ENCODE measurements at regions not wholly inside any gene's neighbourhood (a gene's known extent, or its start where the extent isn't known, plus 50 kb on each side); places are given as distances from the start of the nearest gene placed in this dataset.
"Not testable (repeated sequence)": the region's sequence is repeated elsewhere in the genome, so short reads cannot be mapped to it uniquely, and the experiment has no call there.

- TF ChIP-seq, protein P1, sequence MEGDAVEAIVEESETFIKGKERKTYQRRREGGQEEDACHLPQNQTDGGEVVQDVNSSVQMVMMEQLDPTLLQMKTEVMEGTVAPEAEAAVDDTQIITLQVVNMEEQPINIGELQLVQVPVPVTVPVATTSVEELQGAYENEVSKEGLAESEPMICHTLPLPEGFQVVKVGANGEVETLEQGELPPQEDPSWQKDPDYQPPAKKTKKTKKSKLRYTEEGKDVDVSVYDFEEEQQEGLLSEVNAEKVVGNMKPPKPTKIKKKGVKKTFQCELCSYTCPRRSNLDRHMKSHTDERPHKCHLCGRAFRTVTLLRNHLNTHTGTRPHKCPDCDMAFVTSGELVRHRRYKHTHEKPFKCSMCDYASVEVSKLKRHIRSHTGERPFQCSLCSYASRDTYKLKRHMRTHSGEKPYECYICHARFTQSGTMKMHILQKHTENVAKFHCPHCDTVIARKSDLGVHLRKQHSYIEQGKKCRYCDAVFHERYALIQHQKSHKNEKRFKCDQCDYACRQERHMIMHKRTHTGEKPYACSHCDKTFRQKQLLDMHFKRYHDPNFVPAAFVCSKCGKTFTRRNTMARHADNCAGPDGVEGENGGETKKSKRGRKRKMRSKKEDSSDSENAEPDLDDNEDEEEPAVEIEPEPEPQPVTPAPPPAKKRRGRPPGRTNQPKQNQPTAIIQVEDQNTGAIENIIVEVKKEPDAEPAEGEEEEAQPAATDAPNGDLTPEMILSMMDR (IDR thresholded peaks at IDR 0.05; ENCODE audit: low read depth, low read length, missing input control) = not testable (repeated sequence)
- not testable (repeated sequence) for TF ChIP-seq REST, MAX, JUND (IDR thresholded peaks at IDR 0.05)
- TF ChIP-seq, protein P2, sequence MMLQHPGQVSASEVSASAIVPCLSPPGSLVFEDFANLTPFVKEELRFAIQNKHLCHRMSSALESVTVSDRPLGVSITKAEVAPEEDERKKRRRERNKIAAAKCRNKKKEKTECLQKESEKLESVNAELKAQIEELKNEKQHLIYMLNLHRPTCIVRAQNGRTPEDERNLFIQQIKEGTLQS (IDR thresholded peaks at IDR 0.05) = not testable (repeated sequence)
Measured at GRCh38 chr7:32768866-32769510, 122.6 kb downstream of the KBTBD2 start.
